GM21717 (cell line): ENCODE measurements at regions not wholly inside any gene's neighbourhood (a gene's known extent, or its start where the extent isn't known, plus 50 kb on each side); places are given as distances from the start of the nearest gene placed in this dataset.

Experiments used
- ATAC-seq: cut with Tn5 transposase; IDR thresholded peaks from one replicate; pipeline ENCODE4 v1.9.1; 2021; ENCODE audit warnings: mild to moderate bottlenecking, moderate library complexity; ENCODE audit not compliant: unreplicated experiment

DNA sequence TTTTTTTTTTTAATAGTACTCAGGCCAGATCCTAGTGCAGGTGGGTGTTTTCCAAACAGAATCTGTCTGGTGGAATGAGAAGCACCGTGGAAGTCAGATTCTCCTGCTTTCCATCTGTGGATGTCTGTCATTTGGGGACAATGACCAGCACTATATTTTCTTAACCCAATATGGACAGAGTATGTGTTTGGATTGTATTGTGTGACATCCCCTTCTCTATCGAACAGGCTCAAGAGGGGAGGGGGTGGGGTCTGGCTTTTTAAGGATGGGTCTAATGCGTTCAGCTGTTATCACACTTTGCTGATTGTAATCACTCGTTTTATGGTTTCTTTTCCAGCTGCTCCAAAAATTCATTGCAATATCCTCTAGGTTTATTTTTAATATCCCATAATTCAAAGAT lies 197.5 kb upstream of the CEP162 start:
- ATAC-seq = no peak

DNA sequence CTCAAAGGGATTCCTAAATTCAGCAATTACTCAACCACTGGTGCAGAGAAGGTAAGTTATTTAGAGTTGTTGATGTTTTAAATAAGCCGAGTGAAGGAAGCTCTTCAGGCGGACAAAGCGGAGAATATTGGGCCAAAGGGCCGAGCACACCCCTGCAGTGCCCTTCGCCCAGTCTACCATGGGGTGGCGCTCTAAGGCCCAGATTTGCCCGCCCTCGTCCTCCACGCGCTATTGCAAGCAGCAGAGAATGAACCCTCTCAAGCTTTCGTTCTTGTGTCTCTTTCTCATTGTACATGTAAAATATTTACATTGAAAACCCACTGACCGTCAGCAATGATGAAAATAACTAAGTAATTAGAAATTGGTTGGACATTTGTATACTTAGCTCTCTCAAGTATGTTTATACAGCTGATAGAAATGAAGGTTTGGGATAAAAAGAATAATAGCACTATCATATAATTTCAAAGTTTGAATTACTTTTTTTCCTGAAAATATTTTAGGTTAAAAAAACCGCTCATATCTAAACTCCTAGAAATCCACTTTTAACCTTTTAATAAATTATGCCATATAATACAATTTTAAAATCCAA lies 195.0 kb upstream of the CEP162 start:
- peak; percentile 74 for ATAC-seq

DNA sequence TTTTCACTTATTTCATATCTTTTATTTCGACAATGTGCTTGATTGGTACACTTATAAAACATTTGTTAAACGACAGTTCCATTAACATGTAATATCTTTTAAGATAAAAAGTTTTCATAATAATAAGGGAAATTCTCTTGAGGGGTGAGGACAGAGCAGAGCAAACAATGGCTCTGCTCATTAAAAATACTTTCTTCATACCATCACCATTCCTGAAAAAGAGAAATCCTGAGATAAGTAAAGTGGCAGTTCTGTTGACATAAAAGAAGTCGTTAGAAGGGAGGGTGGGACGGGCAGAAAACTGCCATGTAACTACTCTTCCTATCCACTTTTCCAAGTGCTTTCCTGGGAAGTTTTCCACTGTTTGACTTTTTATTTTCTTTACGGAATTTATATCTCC lies 193.6 kb upstream of the CEP162 start:
- ATAC-seq = no peak

DNA sequence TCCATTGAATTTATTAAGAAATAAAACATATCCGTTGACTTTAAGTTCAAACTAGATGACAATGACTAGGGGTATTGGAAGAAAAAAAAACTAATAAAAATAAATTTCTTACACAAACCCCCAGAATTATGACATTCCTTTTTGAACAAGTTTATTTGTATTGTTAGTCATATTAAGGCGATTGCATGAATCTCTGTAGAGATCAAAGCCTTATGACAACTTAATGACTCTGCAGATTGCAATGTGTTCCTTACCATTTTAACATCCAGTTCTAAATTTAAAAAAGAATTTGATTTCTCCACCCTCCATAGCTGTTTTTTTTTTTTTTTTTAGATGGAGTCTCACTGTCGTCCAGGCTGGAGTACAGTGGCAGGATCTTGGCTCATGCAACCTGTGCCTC lies 189.8 kb upstream of the CEP162 start:
- no peak for ATAC-seq

DNA sequence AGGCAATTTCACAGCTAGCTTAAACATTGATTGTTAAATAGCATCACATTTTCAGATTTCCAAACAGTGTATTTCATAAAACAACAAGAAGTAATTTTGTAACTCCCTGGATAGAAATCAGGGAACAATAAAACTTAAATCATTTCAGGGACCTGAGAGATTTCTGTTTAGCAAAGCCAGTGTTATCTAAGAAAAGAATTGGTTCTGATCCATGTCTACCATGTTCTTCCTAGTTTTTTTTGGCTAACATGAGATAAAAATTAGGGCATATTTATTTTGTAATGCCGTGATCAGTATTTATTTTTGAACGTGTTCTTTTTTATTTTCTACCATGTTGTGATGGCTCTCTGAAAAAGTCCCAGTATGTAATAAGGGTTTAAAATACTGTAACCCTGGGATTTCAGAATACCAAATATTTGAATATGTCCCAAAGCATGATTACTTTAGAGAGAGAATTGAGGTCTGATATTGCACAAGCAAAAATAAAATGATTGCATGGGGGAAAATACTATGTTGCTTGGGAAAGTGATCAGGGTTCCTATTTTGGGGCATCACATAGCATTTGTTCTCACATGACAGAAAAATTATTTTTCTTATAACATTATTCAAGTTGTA lies 188.7 kb upstream of the CEP162 start:
- ATAC-seq = no peak

DNA sequence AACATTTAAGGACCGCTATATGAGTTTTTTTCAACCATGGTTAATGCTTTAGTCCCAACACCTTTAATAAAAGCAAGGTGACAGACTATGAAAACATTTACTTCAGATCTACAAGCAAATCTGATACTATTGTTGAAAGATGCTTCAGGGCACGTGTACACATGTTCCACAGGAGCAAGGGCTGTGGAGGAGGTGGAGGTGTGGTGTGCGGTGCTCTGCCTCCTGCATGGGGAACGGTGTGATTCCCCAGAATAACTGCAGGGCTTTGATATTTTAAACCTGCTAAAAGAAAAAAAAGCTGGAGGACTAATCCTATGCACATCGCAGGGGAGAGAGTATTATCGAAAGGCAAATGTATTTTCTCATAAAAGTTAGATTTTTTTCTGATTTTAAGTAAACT lies 188.1 kb upstream of the CEP162 start:
- no peak for ATAC-seq

DNA sequence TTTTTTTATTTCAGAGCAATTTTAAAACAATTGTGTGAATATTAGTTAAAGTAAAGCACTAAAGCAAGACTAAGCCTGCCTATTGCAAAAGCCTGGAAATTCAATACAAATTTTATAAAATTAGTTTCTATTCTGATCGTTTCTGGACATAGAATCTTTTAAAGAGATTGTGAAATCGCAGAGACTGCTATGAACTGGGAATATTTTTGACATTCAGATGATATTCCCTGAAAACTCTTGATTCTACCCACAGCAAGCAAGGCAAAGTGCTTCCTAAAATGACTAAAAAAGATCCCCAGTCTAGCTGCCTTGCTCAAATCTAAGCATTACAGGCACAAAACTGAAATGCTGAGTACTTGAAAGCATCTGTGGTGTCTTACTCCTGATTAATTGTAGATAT lies 187.6 kb upstream of the CEP162 start:
- ATAC-seq = no peak

DNA sequence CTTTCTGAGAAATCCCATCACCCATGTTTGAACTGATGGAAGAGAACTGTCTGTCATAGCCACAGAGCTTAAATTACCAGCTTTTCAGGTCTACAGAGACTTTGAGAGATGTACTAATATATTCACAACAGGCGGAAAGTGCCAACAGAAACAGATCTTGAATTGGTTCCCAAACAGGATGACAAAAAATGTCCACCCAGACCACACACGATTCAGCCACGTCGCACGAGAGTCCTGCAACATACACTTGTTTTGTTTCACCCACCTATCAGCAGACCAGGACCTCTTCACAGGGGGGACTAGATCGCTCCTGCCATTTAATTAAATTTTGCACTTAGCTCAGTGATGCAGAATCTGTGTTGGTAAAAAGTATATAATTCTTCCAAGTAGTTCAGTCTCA lies 187.1 kb upstream of the CEP162 start:
- ATAC-seq = no peak

DNA sequence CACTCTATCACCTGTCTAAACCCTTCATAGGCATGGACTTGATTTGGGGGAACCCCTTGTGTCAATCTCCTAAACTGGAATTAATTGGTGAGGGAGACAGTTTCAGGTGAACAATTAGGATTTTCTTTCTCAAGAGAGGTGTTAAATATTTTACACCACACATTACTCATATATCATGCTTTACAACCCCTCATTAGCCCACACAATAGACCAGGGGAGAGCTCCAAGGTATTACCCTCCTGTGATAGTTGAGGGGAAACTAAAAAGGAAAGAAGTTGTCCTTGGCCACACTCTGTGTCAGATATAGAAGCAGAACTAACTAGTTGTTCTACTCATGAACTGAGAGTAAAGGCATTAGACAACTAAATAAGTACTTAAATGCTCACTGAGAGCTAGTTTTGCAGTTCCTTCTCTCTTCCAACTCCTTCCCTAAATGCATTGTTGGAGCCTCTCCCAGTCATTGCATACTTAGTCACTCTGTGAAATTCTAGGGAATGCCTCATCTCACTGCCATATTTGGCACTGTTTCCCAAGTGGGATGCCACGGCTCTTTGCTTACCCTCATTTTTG lies 183.7 kb upstream of the CEP162 start:
- no peak for ATAC-seq

DNA sequence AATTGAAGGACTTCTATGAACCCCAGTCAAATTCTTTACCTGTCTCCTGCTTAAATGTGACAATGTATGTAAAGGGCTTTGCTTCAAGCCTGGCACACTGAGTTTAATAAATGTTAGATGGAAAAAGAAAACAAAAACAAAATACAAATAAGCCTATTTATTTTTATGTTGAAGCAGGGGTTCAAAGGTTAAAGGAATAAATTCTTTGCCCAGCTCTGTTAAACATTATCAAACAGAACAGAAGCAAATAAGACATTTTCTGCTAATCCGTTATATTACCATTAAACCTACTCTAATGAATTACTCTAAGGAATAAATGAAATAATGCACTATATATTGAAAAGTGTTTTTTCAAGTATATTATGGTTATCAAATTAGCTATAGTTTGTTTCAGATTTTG lies 182.5 kb upstream of the CEP162 start:
- ATAC-seq = no peak

DNA sequence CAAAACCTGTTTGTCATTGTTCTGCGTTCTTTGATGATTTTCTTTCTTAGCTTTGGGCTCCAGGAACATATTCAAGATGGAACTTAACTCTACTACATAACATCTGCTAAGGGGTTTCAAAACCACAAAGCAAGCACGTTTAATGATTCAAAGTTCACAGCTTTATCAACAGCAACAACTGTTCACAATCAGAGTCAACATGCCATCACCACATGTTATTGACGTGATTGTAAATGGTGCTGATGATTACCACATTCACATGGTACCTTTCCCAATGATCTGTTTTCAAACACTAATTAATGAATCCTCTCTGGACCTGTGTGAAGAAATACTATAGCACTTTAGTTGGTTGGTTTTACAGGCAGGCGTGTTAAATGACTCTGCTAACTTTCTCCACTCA lies 180.6 kb upstream of the CEP162 start:
- ATAC-seq = no peak

DNA sequence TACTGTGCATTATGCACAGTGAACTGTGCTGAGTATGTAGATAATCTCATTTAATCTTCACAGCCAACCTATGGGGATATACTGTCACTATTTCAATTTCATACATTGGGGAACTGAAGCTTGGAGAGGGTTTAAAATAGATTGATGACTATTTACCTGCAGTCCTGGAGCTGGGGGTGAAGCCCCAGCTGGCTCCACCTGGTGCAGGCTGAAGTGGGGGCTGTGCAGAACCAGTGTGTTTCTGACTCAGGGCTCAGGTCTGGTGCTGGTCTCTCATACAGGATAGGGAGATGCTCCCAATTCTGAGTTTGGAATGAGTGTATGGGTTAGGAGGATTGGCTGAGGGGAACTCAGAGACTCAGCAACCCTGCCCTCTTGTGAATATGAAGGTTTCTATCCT lies 176.1 kb upstream of the CEP162 start:
- peak; percentile 71 for ATAC-seq

DNA sequence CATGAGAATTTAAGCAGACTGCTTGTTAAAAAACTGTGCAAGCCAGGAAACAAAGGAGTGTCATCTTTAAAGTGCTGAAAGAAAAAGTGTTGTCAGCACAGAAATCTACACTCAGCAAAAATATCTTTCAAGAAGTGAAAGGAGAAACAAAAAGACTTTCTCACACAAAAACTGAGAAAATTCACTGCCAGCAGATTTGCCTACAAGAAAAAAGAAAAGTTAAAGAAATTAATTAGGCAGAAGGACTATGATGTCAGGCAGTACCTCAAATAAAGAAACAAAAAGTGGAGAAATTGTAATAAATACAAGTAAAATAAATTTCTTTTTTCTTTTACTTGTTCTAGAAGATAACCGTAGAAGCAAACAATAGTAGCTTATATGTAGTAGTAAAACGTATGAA lies 171.6 kb upstream of the CEP162 start:
- no peak for ATAC-seq

DNA sequence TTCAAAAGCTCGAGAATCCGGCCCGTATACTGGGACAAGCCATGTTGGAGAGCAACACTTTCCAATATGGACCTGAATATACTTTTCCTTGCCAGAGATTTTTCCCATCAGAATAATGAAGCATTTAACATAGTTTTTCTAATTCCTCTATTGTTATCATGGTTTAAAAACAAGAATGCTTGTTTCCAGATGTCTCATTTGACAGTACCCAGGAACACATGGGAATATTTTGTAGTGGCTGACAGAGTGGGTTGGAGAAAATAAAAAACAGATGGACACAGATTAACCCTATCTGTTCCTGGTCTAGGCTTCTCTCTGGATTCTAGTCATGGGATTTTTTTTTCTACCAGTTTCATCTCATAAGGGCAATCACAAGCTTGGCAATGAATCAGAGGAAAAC lies 164.8 kb upstream of the CEP162 start:
- no peak for ATAC-seq

DNA sequence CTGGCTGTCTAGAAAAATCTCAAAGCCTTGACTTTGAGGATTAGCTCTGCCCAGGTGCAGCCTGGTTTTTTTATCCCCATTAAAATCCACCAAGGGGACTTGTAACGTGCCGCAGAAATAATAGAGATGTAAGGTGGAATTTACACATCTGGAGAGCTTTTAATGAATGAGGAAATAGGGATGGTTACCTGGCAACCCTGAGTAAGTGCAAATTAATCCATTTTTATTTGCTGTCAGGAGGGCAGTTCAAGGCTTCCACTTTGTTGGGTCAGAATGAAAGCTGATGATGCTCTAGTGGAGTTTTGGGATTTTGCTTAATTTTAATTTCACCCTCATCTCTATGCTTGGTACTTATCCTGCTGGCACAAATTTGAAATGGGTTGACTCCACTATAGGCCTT lies 163.4 kb upstream of the CEP162 start:
- ATAC-seq = no peak

DNA sequence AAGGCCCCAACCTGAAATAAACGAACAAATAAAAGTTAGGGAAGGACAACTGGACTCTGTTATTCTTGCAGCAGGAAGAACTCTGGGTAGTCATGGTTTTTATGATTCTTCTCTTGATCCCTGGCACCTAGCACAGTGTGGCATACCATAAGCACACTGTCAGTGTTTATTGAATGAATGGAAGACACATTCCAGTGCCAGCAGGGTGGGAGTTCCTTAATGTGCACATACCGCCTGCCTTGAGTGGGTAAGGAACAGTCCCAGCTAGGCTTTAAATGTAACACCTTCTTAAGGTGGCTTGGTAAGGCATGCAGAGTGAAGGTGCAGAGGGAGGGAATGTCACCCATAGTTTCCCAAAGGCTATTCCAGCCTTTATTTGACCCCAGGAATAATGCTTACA lies 162.9 kb upstream of the CEP162 start:
- no peak for ATAC-seq

DNA sequence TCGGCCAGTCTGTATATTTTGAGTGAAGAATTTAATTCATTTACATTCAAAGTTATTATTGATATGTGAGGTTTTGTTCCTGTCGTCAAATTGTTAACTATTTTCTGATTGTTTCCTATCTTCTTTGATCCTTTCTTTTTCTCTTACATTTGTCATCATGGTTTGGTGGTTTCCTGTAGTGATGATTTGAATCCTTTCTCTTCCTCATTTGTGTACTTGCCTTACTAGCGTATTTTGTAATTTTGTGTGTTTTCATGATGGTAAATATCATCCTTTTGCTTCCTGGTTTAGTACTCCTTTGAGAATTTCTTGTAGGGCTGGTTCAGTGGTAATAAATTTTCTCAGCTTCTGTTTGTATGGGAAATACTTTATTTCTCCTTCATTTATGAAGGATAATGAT lies 151.7 kb upstream of the CEP162 start:
- ATAC-seq = no peak

DNA sequence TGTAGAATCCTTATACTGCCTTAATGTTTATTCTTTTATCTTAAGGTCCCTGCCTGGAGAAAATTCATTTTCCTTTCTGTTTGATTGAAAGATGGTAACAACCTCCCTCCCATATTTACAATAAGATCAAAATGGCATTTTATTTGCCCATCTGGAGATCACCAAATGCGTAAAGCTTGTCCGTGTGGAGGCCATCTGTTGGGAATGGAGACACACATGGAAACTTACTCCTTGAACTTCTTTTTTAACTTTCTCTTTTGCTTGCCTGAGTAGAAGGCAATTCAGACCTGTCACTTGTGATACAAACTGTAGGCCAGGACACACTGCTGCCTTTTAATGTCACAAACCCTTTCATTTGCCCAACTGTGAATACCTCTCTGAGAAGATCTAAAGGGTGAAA lies 144.8 kb upstream of the CEP162 start:
- ATAC-seq = no peak

DNA sequence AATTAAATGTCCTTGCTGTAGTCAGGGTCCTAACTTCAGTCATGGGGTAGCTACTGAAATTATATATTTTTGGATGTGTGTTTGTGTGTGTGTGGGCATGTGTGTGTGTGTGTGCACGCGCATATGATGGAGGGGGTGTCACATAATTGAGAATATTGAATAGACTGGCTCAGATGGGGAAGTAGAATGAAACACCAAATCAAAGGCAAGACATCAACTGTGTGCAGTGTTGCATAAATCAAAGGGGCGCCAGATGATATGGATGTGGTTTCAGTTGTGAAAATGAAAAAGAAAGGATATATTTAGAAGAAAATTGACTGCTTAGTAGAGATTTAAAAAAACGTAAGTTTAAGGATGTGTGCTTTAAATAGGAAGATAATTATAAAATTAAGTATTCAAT lies 144.2 kb upstream of the CEP162 start:
- no peak for ATAC-seq

DNA sequence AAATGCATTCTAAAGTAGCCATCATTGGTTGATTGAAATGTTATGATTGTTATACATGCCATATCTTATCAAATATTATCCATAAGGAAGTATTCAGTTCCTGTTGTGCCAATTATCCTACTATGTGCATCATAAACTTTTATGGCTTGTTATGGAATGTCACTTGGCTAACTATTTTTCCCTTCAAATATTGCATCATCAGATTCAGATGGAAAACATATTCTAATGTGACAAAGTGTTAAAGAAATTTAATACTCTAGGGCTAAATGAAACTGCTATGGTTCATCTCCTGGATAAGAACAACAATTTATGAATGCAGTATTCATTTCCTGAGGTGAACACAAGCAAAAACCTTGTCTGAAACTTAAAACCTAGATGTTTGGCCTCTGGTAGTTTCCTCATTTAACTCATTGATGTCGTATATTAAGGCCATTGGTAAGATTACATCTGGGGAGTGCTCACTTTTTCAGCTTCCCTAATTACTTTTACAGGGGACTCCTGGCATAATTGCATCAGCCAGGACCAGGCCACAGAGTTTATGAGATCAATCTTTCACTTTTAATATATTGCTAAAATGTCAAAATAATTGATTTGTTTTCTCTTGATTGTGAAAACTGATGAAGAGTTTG lies 134.9 kb upstream of the CEP162 start:
- no peak for ATAC-seq

DNA sequence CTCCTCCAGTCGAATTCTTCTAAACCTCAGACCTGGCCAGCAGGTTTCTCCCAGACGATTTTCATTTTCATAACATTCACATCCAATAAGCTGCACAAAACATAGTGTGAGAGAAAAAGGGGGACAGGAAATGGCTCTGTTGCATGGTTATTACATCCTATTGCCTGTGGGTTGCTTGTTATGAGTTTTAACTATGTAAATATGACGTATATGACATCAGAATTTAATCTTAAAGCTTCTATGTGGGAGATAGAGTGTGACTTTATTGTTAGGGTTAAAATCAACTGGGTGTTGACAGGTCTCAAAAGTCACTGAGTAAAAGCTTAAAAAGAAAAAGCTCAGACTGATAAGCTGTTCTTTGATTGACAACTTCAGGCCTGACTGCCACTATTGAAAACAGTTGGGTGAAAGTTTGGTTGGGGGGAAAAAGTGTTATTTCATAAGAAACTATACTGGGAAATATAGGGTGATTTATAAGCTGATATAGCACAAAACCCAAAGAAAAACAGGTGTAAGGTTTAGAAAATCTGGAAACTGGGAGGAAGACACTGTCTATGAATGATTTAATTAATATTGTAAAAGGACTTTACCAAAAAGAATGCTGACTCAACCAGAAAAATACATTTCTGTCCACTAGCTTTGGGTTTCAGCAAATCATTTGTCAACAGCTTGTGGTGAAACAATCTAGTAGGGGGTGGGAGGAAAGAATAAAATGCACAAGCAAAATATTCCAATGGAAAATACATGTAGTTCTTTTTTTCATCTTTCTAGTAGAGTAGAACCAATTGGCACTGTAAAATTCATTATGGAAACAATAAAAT lies 134.1 kb upstream of the CEP162 start:
- ATAC-seq = no peak

DNA sequence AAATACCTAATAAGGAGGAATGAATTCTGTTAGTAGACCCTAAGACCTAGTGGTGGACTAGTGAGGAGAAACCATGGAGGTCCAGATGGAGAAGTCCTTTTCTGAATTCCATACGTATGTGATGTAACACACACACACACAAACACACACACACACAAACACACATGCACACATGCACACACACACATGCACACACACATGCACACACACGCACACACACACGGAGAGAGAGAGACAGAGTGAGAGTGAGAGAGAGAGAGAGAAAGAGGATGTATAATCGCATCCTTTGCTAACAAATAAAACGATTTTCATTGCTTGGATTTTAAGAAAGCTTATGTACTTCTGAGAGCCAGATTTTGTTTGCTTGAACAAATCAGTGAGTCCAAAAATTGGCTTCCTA lies 132.6 kb upstream of the CEP162 start:
- ATAC-seq = no peak
